ENCODE measurements at regions not wholly inside any gene's neighbourhood (a gene's known extent, or its start where the extent isn't known, plus 50 kb on each side); places are given as distances from the start of the nearest gene placed in this dataset.

- DNase-seq: no peak
Measured at GRCh38 chr2:128557069-128557468, 238.4 kb upstream of the HS6ST1 start.

- DNase-seq: no peak
Measured at GRCh38 chr2:128557831-128558241, 239.2 kb upstream of the HS6ST1 start.

- no peak for DNase-seq
Measured at GRCh38 chr2:128558441-128558840, 239.8 kb upstream of the HS6ST1 start.

GRCh38 chr2:128558895-128559532 is 240.3 kb upstream of the HS6ST1 start:
- DNase-seq: no peak

- DNase-seq: no peak
Measured at GRCh38 chr2:128559533-128560515, 241.2 kb upstream of the HS6ST1 start.

GRCh38 chr2:128560718-128561117 is 242.1 kb upstream of the HS6ST1 start:
- DNase-seq: no peak

GRCh38 chr2:128562471-128563347 is 244.0 kb upstream of the HS6ST1 start:
- no peak for DNase-seq

- no peak for DNase-seq
Measured at GRCh38 chr2:128563348-128563687, 244.7 kb upstream of the HS6ST1 start.

GRCh38 chr2:128564131-128564530 is 245.5 kb upstream of the HS6ST1 start:
- no peak for DNase-seq

- DNase-seq: no peak
Measured at GRCh38 chr2:128564551-128564950, 245.9 kb upstream of the HS6ST1 start.

- DNase-seq: no peak
Measured at GRCh38 chr2:128565441-128565840, 246.8 kb upstream of the HS6ST1 start.

- DNase-seq: no peak
Measured at GRCh38 chr2:128566671-128567070, 248.0 kb upstream of the HS6ST1 start.

- no peak for DNase-seq
Measured at GRCh38 chr2:128568106-128568505, 249.4 kb upstream of the HS6ST1 start.

- no peak for DNase-seq
Measured at GRCh38 chr2:128573116-128573515, 254.4 kb upstream of the HS6ST1 start.

GRCh38 chr2:128573531-128573930 is 254.9 kb upstream of the HS6ST1 start:
- no peak for DNase-seq

- no peak for DNase-seq
Measured at GRCh38 chr2:128577141-128577930, 258.7 kb upstream of the HS6ST1 start.

- no peak for DNase-seq
Measured at GRCh38 chr2:128578406-128579390, 260.0 kb upstream of the HS6ST1 start.

- DNase-seq: no peak
Measured at GRCh38 chr2:128579825-128580224, 261.2 kb upstream of the HS6ST1 start.

GRCh38 chr2:128580988-128581848 is 262.6 kb upstream of the HS6ST1 start:
- no peak for DNase-seq

GRCh38 chr2:128581849-128582244 is 263.2 kb upstream of the HS6ST1 start:
- DNase-seq: no peak
